ENCODE measurements at regions not wholly inside any gene's neighbourhood (a gene's known extent, or its start where the extent isn't known, plus 50 kb on each side); places are given as distances from the start of the nearest gene placed in this dataset.

DNA sequence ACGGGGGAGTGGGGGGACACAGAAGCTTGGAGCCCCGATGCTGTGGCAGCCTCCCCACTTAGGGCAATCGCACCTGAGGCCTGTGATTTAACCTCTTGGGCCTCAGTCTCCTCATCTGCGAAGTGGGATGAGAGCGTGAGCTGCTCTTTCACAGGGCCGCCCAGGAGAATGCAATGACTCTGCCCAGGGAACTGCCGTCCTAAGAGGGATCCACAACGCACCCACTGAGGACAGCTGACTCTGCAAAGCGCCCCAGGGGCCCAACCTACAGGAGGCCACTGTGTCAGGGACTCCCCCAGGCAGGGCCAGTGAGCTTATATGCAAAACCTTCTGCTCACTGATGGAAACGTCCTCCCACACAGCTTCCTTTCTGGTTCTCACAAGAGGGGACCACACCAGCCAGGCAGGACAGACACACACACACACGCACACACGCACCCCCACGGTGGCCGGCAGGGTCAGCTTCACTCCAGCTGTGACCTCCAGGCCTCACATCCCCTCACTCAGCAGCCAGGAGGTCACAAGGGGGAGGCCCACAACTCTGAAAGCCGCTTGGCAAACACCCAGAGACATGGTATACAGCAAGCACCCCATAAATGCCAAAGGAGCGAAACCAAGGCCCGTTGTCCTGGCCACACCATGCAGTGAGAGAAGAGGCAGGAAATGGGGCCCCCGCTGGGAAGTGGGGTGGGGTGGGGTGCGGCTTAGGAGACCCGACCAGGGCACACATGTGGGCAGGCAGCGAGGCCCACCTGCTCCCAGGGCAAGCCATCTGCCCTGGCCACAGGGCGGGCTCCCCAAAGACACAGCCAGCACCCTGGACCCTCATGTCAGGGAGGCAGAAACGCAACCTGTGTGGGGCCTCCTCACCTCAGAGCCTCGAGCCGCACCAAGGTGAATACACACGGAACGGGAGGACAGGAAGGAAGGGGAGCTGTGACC, 73.3 kb downstream of the NCOR2 start:
- Mint-ChIP-seq H3K36me3 (peaks cover 0 to 4% of the 10 kb centered on the region in 2 donors), H3K9me3 (no peaks in the 10 kb centered on the region), H3K27ac (peak overlapping the region; percentile 71 to 75)
- ATAC-seq (peak; percentile 88 to 97), DNase-seq (ENCODE audit: low spot score in 2 of 2) (peak; percentile 45 to 72)

DNA sequence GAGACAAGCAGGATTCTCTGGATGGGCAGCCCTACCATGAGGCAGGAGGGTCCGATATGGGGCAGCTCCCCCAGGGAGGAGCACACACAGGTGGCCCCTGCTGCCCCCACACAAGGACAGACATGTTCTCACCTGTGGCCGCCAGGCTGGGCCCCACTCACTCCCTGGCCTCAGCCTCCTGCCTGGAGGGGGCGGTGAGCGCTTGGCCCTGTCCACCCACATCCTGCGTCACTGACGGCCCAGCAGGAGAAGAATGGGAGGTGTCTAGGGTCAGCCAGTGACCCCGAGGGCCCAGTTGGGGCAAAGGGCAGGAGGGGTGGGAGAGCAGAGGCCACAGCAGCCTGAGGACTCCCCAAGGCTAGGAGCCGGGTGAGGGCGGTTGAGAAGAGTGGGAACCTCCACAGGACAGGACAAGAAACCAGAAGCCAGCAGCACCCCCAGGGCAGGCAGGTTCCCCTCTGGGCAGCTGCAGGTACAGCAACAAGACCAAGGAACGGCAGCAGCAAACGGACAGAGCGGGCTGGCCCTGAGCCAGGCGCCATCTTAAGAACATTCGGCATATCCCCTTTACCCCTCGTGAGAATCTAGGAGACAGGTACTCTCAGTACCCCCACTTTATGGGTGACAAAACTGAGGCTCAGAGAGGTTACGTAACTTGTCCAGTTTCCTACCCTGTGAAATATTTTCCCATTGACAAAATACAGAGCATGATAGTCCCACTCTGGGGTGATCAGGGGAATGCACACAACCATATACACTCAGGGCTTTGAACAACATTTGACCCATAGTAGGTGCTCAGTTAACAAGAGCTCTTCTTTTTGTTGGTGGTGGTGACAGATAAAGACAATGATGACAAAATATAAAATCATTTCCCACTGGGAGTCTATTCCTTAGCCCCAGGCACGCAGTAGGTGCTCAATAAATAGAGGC, 74.3 kb downstream of the NCOR2 start:
- ATAC-seq, result no peak

DNA sequence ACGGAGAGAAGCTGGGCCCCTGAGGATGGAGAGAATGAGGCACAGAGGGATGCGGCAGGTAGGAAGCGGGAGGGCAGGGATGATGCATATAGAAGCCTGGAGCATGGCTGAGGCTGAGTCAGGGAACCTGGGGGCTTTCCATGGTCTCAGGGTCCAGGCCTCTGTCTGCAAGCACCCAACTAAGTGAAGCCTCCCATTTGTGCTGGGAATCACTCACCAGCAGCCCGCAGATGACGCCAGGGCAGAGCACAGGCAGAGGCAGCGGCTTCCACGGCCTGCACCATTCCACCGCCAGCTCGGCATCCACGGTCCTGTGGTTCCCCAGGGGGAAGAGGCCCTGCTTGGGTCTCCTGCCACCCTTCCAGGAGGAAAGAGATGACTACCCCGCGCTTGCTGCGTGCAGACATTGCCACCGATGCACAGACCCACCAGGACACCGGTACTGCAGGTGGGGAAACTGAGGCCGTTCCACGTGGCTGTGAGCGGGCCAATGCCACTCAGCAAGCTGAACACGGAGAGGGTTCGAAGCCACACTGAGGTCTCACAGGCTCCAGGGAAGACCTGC, 75.5 kb downstream of the NCOR2 start:
- Mint-ChIP-seq H3K27ac (peak overlapping the region in 1 of 2 donors; percentile 79), H3K36me3 (peaks cover 0 to 4% of the 10 kb centered on the region in 2 donors), H3K9me3 (no peaks in the 10 kb centered on the region)
- DNase-seq (ENCODE audit: low spot score in 2 of 2) (no peak), ATAC-seq (no peak)

More for the DNA sequence above, 74.3 kb downstream of the NCOR2 start:
- DNase-seq (ENCODE audit: low spot score in 2 of 2), result no peak
- peak overlapping the region in 1 of 2 donors; percentile 71 for H3K27ac Mint-ChIP-seq
- peaks cover 0 to 4% of the 10 kb centered on the region in 2 donors for H3K36me3 Mint-ChIP-seq
- H3K9me3 Mint-ChIP-seq, result no peaks in the 10 kb centered on the region

GRCh38 chr12:124491310-124491709, 76.1 kb downstream of the NCOR2 start:
- Mint-ChIP-seq H3K27ac (peak overlapping the region in 1 of 2 donors; percentile 79), H3K9me3 (no peaks in the 10 kb centered on the region), H3K36me3 (peaks cover 0 to 4% of the 10 kb centered on the region in 2 donors)
- DNase-seq (ENCODE audit: low spot score in 2 of 2) (no peak), ATAC-seq (no peak)

DNA sequence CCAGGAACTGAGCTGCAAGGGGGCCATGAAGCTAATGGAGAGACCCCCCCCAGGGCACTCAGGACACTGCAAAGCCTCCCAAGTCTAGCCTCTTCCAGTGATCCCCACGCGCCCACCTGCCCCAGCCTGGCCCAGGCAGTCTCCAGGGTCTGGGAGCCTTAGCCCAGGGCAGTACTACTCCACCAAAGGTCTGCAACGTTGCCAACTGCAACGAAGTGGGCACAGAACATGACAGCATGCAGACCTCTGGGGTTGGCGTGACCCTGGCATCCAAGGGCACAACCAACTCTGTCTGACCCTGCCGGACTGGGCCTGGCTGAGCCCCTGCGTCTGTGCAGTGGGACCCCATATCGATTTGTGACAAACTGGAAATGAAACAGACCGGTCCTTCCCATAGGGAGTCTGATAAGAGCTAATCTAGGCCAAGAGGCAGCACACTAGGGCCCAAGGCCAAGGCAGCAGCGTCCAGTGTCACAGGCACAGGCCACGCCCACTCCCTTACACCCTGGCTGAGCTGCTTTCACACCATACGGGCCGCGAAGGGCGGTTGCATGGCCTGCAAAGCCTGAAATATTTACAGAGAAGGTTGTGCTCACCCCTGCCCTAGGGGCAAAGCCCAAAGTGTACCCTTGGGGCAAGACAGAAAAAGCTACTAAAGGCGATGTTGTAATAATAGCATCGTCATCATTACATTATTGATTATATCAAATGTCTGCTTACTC, 76.7 kb downstream of the NCOR2 start:
- no peak overlapping the region for H3K27ac Mint-ChIP-seq
- ATAC-seq (no peak), DNase-seq (ENCODE audit: low spot score in 2 of 2) (no peak)
- H3K9me3 Mint-ChIP-seq, result no peaks in the 10 kb centered on the region
- peaks cover 0 to 4% of the 10 kb centered on the region in 2 donors for H3K36me3 Mint-ChIP-seq

GRCh38 chr12:124489915-124490583, 77.4 kb downstream of the NCOR2 start:
- Mint-ChIP-seq H3K9me3 (no peaks in the 10 kb centered on the region), H3K27ac (peak overlapping the region in 1 of 2 donors; percentile 65), H3K36me3 (peaks cover 0 to 4% of the 10 kb centered on the region in 2 donors)
- no peak for DNase-seq (ENCODE audit: low spot score in 2 of 2)
- no peak for ATAC-seq

GRCh38 chr12:124489220-124489619, 78.2 kb downstream of the NCOR2 start:
- no peak for ATAC-seq
- H3K27ac Mint-ChIP-seq, result no peak overlapping the region
- H3K36me3 Mint-ChIP-seq, result peaks cover 4 to 6% of the 10 kb centered on the region in 2 donors

DNA sequence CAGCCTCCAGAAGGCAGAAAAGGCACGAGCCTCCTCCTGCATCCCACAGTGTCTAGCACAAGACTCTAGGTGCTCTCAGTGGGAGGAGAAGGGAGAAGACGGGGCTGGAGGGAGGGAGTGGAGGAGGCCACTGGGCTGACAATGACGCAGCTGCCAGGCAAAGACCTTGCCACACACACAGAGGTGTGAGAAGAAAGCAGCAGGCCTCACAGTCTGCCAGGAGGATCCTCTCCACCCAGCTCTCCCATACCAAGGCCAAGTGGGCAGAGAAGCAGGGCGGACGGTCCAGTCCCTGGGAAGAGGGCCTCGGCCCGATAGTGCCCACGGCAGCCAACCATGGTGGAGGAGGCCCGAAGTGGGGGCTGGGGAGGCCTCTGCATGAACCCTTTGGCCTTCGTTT, 78.9 kb downstream of the NCOR2 start:
- Mint-ChIP-seq H3K36me3 (peaks cover 4 to 6% of the 10 kb centered on the region in 2 donors), H3K9me3 (no peaks in the 10 kb centered on the region), H3K27ac (peak overlapping the region in 1 of 2 donors; percentile 52)
- DNase-seq (ENCODE audit: low spot score in 2 of 2), result no peak
- ATAC-seq, result no peak

More at GRCh38 chr12:124489220-124489619, 78.2 kb downstream of the NCOR2 start:
- H3K9me3 Mint-ChIP-seq, result no peaks in the 10 kb centered on the region
- DNase-seq (ENCODE audit: low spot score in 2 of 2), result no peak

DNA sequence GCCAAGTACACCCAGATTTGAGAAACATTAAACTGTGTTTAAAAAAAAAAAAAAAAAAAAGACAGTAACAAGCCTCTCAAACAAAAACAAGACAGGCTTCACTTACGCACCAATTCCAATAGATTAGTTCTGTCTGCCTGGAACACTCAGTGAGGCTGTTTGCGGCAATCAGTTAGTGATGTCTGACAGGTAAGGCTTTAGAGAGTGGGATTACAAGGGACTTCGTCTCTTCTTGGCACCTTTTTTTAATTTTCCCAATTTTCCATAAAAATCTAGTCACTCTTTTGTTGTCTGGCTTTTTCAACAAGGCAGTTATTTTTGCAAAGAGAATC, 79.6 kb downstream of the NCOR2 start:
- no peak for DNase-seq (ENCODE audit: low spot score in 2 of 2)
- H3K9me3 Mint-ChIP-seq, result no peaks in the 10 kb centered on the region
- H3K27ac Mint-ChIP-seq, result peak overlapping the region in 1 of 2 donors; percentile 52
- H3K36me3 Mint-ChIP-seq, result peaks cover 4 to 6% of the 10 kb centered on the region in 2 donors
- ATAC-seq, result no peak

DNA sequence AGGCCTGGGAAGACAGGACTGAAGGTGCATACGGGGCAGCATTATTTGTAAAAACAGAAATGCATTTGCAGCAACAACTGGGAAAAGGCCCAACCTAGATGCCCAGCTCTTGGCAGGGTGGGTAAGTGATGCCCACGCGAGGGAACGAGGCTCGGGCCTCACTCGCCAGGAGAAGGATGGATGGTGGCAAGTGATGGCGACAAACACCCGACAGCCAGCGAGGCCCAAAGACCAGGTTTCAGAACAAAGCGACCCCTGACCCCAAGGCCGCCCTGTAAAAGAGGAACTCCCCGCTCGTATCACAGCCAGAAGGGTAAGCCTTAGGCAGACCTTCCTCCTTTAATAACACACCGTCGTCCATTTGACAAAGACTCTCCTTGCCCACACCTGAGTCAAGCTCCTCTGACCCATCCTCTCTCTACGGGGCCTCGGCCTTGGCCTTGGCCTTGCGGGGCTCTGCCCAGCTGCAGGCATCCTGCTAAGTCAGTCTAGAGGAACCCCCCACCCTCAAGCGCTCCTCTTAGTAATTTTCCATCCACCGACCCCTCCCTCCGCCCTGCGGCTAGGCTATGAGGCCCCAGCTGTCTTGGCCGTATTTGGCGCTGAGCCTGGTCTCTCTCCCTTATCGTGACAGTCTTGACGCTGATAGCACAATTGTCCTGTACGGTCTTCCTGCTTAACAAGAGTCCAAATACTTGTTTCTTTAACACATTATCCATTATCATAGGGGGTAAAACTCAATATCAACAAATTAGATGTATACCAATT, 80.2 kb downstream of the NCOR2 start:
- H3K36me3 Mint-ChIP-seq, result peaks cover 4 to 6% of the 10 kb centered on the region in 2 donors
- DNase-seq (ENCODE audit: low spot score in 2 of 2) (no peak), ATAC-seq (no peak)
- H3K27ac Mint-ChIP-seq, result peak overlapping the region in 1 of 2 donors; percentile 37
- H3K9me3 Mint-ChIP-seq, result no peaks in the 10 kb centered on the region

DNA sequence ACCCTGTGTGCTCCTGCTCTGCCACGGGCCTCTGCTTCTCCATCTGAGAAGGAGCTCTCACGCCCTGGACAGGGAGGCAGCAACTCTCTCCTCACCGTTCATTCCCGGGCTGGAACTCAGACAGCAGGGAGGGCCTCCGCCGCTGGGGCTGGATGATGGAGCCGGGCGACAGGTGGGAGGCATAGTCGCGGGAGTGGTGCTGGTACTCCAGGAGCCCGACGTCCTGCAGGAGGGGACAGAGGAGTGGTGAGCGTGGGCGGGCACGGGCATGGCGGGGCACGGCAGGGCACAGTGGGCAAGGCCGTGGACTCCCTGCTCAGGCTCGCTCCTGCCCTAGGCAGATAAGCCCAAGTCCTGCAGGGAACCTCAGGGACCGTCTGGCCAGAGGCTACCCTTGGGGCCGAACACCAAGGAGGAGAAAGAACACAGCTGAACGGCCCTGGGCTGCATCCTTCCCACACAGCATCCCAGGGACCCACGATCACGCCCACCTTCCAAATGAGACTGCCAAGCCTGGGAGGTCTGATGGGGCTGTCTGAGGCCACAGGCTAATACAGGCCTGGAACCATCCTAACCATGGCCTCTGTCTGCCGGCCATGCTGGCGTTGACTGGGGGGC, 81.0 kb downstream of the NCOR2 start:
- ATAC-seq, result no peak
- no peaks in the 10 kb centered on the region for H3K9me3 Mint-ChIP-seq
- peaks cover 3 to 6% of the 10 kb centered on the region in 2 donors for H3K36me3 Mint-ChIP-seq
- no peak for DNase-seq (ENCODE audit: low spot score in 2 of 2)
- peak overlapping the region in 1 of 2 donors; percentile 58 for H3K27ac Mint-ChIP-seq

GRCh38 chr12:124485371-124485770, 82.0 kb downstream of the NCOR2 start:
- Mint-ChIP-seq H3K36me3 (peaks cover 0 to 6% of the 10 kb centered on the region in 2 donors), H3K9me3 (no peaks in the 10 kb centered on the region), H3K27ac (no peak overlapping the region)
- DNase-seq (ENCODE audit: low spot score in 2 of 2) (no peak), ATAC-seq (no peak)

- peaks cover under 1 to 6% of the 10 kb centered on the region in 2 donors for H3K36me3 Mint-ChIP-seq
- ATAC-seq (peak in 1 of 2 donors; percentile 19), DNase-seq (ENCODE audit: low spot score in 2 of 2) (no peak)
- H3K9me3 Mint-ChIP-seq, result no peaks in the 10 kb centered on the region
- peak overlapping the region; percentile 63 to 88 for H3K27ac Mint-ChIP-seq
Observed at GRCh38 chr12:124484526-124484953, 82.9 kb downstream of the NCOR2 start.

- Mint-ChIP-seq H3K9me3 (no peaks in the 10 kb centered on the region), H3K36me3 (peaks cover 5 to 11% of the 10 kb centered on the region in 2 donors), H3K27ac (no peak overlapping the region)
Observed at GRCh38 chr12:124484067-124484466, 83.3 kb downstream of the NCOR2 start.

More at GRCh38 chr12:124484067-124484466, 83.3 kb downstream of the NCOR2 start:
- no peak for ATAC-seq
- DNase-seq (ENCODE audit: low spot score in 2 of 2), result no peak
